K562 (cell line): ENCODE measurements at regions not wholly inside any gene's neighbourhood (a gene's known extent, or its start where the extent isn't known, plus 50 kb on each side); places are given as distances from the start of the nearest gene placed in this dataset.

Experiments used
- CTCF ChIP-seq, 3 experiments: IDR thresholded peaks in 2 of 3; conservative IDR thresholded peaks in 1 of 3; 2 replicates each; pipeline ENCODE4 v1.5.1; 2011 to 2012; ENCODE audit warnings: low read length in 3 of 3, mild to moderate bottlenecking in 3 of 3, control low read depth in 2 of 3, improper control_type of control experiment in 1 of 3, inconsistent platforms in 1 of 3, low read depth in 1 of 3, mixed read lengths in 1 of 3, moderate library complexity in 1 of 3; ENCODE audit not compliant: insufficient read depth in 2 of 3
- CXXC5 ChIP-seq: fragments of 250-450 bp; sonication (Bioruptor Pico); IDR thresholded peaks from 2 replicates; pipeline ENCODE4 v1.8.0; 2022; ENCODE audit warnings: inconsistent platforms, mild to moderate bottlenecking, moderate library complexity
- MECOM ChIP-seq: fragments of 250-450 bp; sonication (Bioruptor Pico); IDR thresholded peaks from 2 replicates; pipeline ENCODE4 v1.8.0; 2022; ENCODE audit warnings: inconsistent platforms
- PHF20 ChIP-seq: fragments of 450-650 bp; IDR thresholded peaks from 2 replicates; pipeline ENCODE4 v1.6.1; 2018; ENCODE audit not compliant: partially characterized antibody
- RAD21 ChIP-seq, 2 experiments: fragments of 250-450 bp in 1 of 2; fragments of 450-650 bp in 1 of 2; sonication (Bioruptor Pico) in 1 of 2; formaldehyde crosslinking in 1 of 2; IDR thresholded peaks in 1 of 2; conservative IDR thresholded peaks in 1 of 2; 2 replicates each; pipeline versions ENCODE4 v1.4.0 to v1.8.0; 2020 to 2022; ENCODE audit warnings: mild to moderate bottlenecking in 2 of 2, moderate library complexity in 1 of 2
- TGIF2 ChIP-seq: sonication (generic); formaldehyde crosslinking; IDR thresholded peaks from 2 replicates; pipeline ENCODE4 v1.8.1; 2022; ENCODE audit warnings: mild to moderate bottlenecking, missing genetic modification reagents, moderate library complexity

GRCh38 chr10:77732213-77733003 is 94.8 kb upstream of the KCNMA1 start:
- TF ChIP-seq RAD21 (CRISPR knock-in tag; conservative IDR thresholded peaks at IDR 0.05 in 1 of 2, IDR thresholded peaks at IDR 0.05 in 1 of 2), result no peak
- no peak for TF ChIP-seq MECOM (CRISPR knock-in tag)
- no peak for TF ChIP-seq TGIF2 (CRISPR knock-in tag)
- TF ChIP-seq CTCF (IDR thresholded peaks at IDR 0.05 in 2 of 3, conservative IDR thresholded peaks at IDR 0.05 in 1 of 3; ENCODE audit: insufficient read depth in 2 of 3, low read depth in 1 of 3, low read length in 3 of 3), result no peak
- no peak for TF ChIP-seq CXXC5
- TF ChIP-seq PHF20, result no peak
